ENCODE measurements at regions not wholly inside any gene's neighbourhood (a gene's known extent, or its start where the extent isn't known, plus 50 kb on each side); places are given as distances from the start of the nearest gene placed in this dataset.

DNA sequence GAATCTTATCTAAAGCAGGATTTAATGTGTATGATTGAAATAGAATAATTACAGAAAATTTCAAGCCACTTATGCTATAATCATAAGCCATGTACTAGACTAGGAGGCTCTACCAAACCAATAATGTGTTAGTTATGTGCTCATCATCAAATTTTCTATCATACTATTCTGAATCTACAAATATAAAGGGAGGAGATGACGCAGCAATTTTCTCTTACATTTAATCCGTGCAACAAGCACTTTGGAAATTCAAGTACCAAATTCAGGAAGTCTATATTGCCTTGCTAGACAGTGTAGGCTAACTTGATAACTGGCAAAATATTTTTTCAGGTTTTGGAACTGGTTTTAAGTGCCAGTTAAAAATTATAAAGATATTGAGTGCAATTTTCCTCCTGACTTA is 283.5 kb downstream of the C4orf33 start:
- TF ChIP-seq CTCF (IDR thresholded peaks at IDR 0.05) (no peak), POLR2A (IDR thresholded peaks at IDR 0.05) (no peak)

Measured in testis (tissue), 2 donors.